Endothelial cell of umbilical vein (primary cell): ENCODE measurements at regions not wholly inside any gene's neighbourhood (a gene's known extent, or its start where the extent isn't known, plus 50 kb on each side); places are given as distances from the start of the nearest gene placed in this dataset.

Experiments
- BruUV-seq: library from RNA; stranded (reverse); fragments of 400-500 nt; replicated peaks from 2 replicates; lab custom pipeline; 2021; lab: Mats Ljungman, UMichigan
- CTCF ChIA-PET: fragments of 300-600, 350-600 bp; sonication (Branson Sonifier 250); formaldehyde crosslinking; loops from one replicate; lab custom pipeline; 2021; ENCODE audit warnings: antibody characterized with exemption, inconsistent platforms; lab: Charles Lee
- POLR2A ChIA-PET: fragments of 300-600, 350-600 bp; sonication (Branson Sonifier 250); formaldehyde crosslinking; loops from one replicate; lab custom pipeline; 2021; ENCODE audit warnings: antibody characterized with exemption, inconsistent platforms; lab: Charles Lee
- DNase-seq: peaks from one replicate; pipeline ENCODE4 v3.0.0-alpha.2; 2011; ENCODE audit warnings: low read depth, low spot score
- FAIRE-seq: peaks from 2 replicates; lab custom pipeline; 2011; peaks lifted over from hg19 to GRCh38; lab: Jason Lieb, UNC
- H2AFZ ChIP-seq: 2 replicates; pipeline ENCODE4 v1.6.0; 2012; ENCODE audit warnings: low read depth, low read length, control low read depth, inconsistent platforms
- H3K27ac ChIP-seq: 2 replicates; pipeline ENCODE4 v1.5.1; 2011; ENCODE audit warnings: low read depth, mild to moderate bottlenecking, control low read depth, low read length, moderate library complexity; ENCODE audit not compliant: insufficient read depth
- H3K27me3 ChIP-seq, 2 experiments: 2 replicates each; pipeline versions ENCODE4 v1.6.0 to v1.6.1; 2011; ENCODE audit warnings: low read length in 2 of 2, mixed read lengths in 1 of 2; ENCODE audit not compliant: control insufficient read depth in 2 of 2, insufficient read depth in 2 of 2
- H3K36me3 ChIP-seq, 2 experiments: 2 replicates in 1 of 2; 3 replicates in 1 of 2; pipeline ENCODE4 v1.5.1; 2011; ENCODE audit warnings: low read length in 2 of 2, mild to moderate bottlenecking in 1 of 2, moderate library complexity in 1 of 2; ENCODE audit not compliant: control insufficient read depth in 2 of 2, insufficient read depth in 2 of 2; ENCODE audit errors: extremely low read depth in 1 of 2
- H3K4me1 ChIP-seq: 3 replicates; pipeline ENCODE4 v1.5.1; 2011; ENCODE audit warnings: mild to moderate bottlenecking, low read length; ENCODE audit not compliant: control insufficient read depth, insufficient read depth; ENCODE audit errors: extremely low read depth
- H3K4me2 ChIP-seq: 2 replicates; pipeline ENCODE4 v1.6.1; 2011; ENCODE audit warnings: low read length, control low read depth, mixed read lengths; ENCODE audit not compliant: insufficient read depth
- H3K4me3 ChIP-seq, 3 experiments: fragments of 200-600 bp in 1 of 3; sonication (generic), shearing (Covaris generic) in 1 of 3; replicated peaks in 1 of 3; 2 replicates each; pipeline ENCODE4 v1.5.1; 2011 to 2016; ENCODE audit warnings: control low read depth in 3 of 3, low read length in 3 of 3, mild to moderate bottlenecking in 2 of 3, inconsistent platforms in 1 of 3, low read depth in 1 of 3, moderate library complexity in 1 of 3; ENCODE audit not compliant: insufficient read depth in 1 of 3
- H3K79me2 ChIP-seq: 2 replicates; pipeline ENCODE4 v1.6.0; 2012; ENCODE audit warnings: low read length, inconsistent platforms; ENCODE audit not compliant: control insufficient read depth, insufficient read depth
- H3K9ac ChIP-seq: replicated peaks from 2 replicates; pipeline ENCODE3; 2011; ENCODE audit warnings: low read length, control low read depth; ENCODE audit not compliant: insufficient read depth; ENCODE audit errors: extremely low read depth
- H3K9me1 ChIP-seq: replicated peaks from 3 replicates; pipeline ENCODE4 v1.6.0; 2011; ENCODE audit warnings: mild to moderate bottlenecking, low read length; ENCODE audit not compliant: control insufficient read depth, insufficient read depth; ENCODE audit errors: extremely low read depth
- H3K9me3 ChIP-seq: replicated peaks from 2 replicates; pipeline ENCODE4 v1.5.1; 2012; ENCODE audit warnings: low read length, inconsistent platforms; ENCODE audit not compliant: control insufficient read depth, insufficient read depth
- H4K20me1 ChIP-seq: replicated peaks from 2 replicates; pipeline ENCODE3; 2011; ENCODE audit warnings: mild to moderate bottlenecking, low read length; ENCODE audit not compliant: control insufficient read depth, insufficient read depth; ENCODE audit errors: extremely low read depth
- EZH2 ChIP-seq: IDR thresholded peaks from 2 replicates; pipeline ENCODE4 v1.6.1; 2012; ENCODE audit warnings: borderline replicate concordance, low read depth, mild to moderate bottlenecking, moderate library complexity, low read length, inconsistent platforms; ENCODE audit not compliant: severe bottlenecking
- FOS ChIP-seq: IDR thresholded peaks from 2 replicates; pipeline ENCODE4 v1.6.1; 2011; ENCODE audit warnings: mild to moderate bottlenecking, low read length, moderate library complexity, borderline replicate concordance; ENCODE audit not compliant: insufficient read depth
- GATA2 ChIP-seq: IDR thresholded peaks from 2 replicates; pipeline ENCODE4 v1.7.0; 2011; ENCODE audit warnings: low read depth, mild to moderate bottlenecking, moderate library complexity, mixed read lengths, low read length; ENCODE audit not compliant: insufficient read length, insufficient read depth
- JUN ChIP-seq: IDR thresholded peaks from 2 replicates; pipeline ENCODE4 v1.6.1; 2011; ENCODE audit warnings: borderline replicate concordance, low read depth; ENCODE audit not compliant: insufficient read length, insufficient read depth
- MYC ChIP-seq: IDR thresholded peaks from one replicate; pipeline ENCODE4 v1.6.1; 2011; ENCODE audit warnings: mild to moderate bottlenecking, low read depth, low read length
- POLR2A ChIP-seq: IDR thresholded peaks from 2 replicates; pipeline ENCODE4 v1.6.1; 2012; ENCODE audit warnings: low read depth, mild to moderate bottlenecking, control low read depth, low read length
- POLR2AphosphoS5 ChIP-seq: IDR thresholded peaks from 2 replicates; pipeline ENCODE4 v1.6.1; 2012; ENCODE audit warnings: low read depth, mild to moderate bottlenecking, control low read depth, low read length, moderate library complexity; ENCODE audit not compliant: insufficient read depth
- dilution Hi-C: fragments of 300-500 bp; cut with MboI; formaldehyde crosslinking; loops from one replicate; pipeline ENCODE4 v1.15.0; 2019; ENCODE audit warnings: low sequenced_read_pairs; ENCODE audit not compliant: extremely low pct_ligation_motif_present
- intact Hi-C: fragments of 100-400 bp; cut with micrococcal nuclease; formaldehyde crosslinking; loops from one replicate; pipeline ENCODE4 v1.10.0; 2022
- TF ChIP-seq, protein P1 (sequence below): IDR thresholded peaks from 2 replicates; pipeline ENCODE4 v1.6.1; 2011; ENCODE audit not compliant: insufficient read depth, insufficient read length
- TF ChIP-seq, protein P2 (sequence below), 2 donors: IDR thresholded peaks; 1 replicate in 1 of 2; 2 replicates in 1 of 2; pipeline ENCODE4 v1.5.1; 2011; ENCODE audit warnings: low read length in 2 of 2, mild to moderate bottlenecking in 2 of 2, moderate library complexity in 2 of 2, control low read depth in 1 of 2, inconsistent platforms in 1 of 2, low read depth in 1 of 2; ENCODE audit not compliant: insufficient read depth in 1 of 2; ENCODE audit errors: extremely low read depth in 1 of 2

DNA sequence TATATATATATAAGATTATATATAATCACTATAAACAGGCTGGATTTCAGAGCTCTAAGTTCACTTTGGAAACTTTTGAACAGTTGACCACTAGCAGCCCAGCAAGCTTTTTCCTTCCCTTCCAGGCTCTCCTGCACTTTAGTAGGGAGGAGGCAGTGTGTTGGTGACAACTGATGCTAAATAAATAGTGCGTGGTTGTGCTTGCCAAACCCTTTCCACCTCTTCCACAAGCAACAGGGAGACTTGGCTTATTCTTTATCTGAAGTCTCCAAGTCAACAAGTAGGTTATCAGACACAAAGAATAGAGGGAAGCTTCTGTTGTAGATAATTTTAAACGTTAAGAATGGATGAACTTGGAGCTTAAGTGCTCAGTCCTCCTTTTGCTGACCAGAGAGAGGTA lies 408.2 kb upstream of the HNRNPA3 start:
- H2AFZ ChIP-seq, result no peak overlapping the region
- DNase-seq, result no peak
- H3K27ac ChIP-seq, result no peak overlapping the region
- ChIA-PET CTCF (interaction anchor here (0.6 to 4.3 kb wide), 5 partner anchors 10 to 1185 kb away, joined by 3 to 33 read pairs (median 4); no protein-coding TSS in a partner anchor), POLR2A (no interaction called here)
- no peaks in the 10 kb centered on the region for H3K9me3 ChIP-seq
- dilution Hi-C loops, result no loop called here
- no peak overlapping the region for H3K4me3 ChIP-seq
- intact Hi-C loops, result no loop called here
- BruUV-seq, result no TSS peak
- TF ChIP-seq POLR2AphosphoS5 (no peak), FOS (no peak), MYC (no peak), EZH2 (no peak), GATA2 (no peak), JUN (no peak)
- TF ChIP-seq, protein P1, sequence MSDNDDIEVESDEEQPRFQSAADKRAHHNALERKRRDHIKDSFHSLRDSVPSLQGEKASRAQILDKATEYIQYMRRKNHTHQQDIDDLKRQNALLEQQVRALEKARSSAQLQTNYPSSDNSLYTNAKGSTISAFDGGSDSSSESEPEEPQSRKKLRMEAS, result no peak
- no peak overlapping the region for H3K9ac ChIP-seq
- peaks cover 0 to 1% of the 10 kb centered on the region in 2 experiments for H3K27me3 ChIP-seq
- no peaks in the 10 kb centered on the region for H3K36me3 ChIP-seq
- no peaks in the 10 kb centered on the region for H3K79me2 ChIP-seq
- H3K4me1 ChIP-seq, result no peaks in the 10 kb centered on the region
- no peak for FAIRE-seq
- no peaks in the 10 kb centered on the region for H3K9me1 ChIP-seq
- H4K20me1 ChIP-seq, result no peaks in the 10 kb centered on the region
- no peak overlapping the region for H3K4me2 ChIP-seq

DNA sequence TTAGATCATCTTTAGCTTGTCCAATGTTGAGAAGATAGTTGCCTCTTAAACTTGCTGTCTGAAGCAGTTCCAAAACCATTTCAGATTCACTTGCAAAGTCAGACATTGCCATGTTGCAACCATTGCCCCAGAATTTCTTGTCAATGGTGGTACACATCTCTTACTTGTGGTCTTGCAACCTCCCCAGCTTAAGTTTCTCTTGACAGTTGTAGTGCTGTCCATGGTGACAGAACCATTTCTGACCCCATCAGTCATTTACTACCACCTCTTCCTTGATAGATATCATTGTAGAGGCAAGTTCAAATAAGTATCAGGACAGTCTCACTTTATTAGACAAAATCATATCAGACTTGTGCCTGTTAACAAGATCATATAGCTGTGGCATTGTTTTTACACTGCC lies 407.2 kb upstream of the HNRNPA3 start:
- Histone ChIP-seq H3K4me3 (no peak overlapping the region), H3K4me2 (no peak overlapping the region), H3K27me3 (peaks cover 0 to 1% of the 10 kb centered on the region in 2 experiments), H3K4me1 (no peaks in the 10 kb centered on the region), H3K36me3 (no peaks in the 10 kb centered on the region), H2AFZ (no peak overlapping the region), H3K9ac (no peak overlapping the region), H3K9me3 (no peaks in the 10 kb centered on the region), H3K79me2 (no peaks in the 10 kb centered on the region), H3K9me1 (no peaks in the 10 kb centered on the region), H4K20me1 (no peaks in the 10 kb centered on the region), H3K27ac (no peak overlapping the region)
- FAIRE-seq (no peak), DNase-seq (no peak)
- CTCF ChIA-PET, result interaction anchor here (1.0 to 4.3 kb wide), 2 partner anchors 9 to 13 kb away, joined by 5 to 33 read pairs; no protein-coding TSS in a partner anchor
- no peak for TF ChIP-seq POLR2AphosphoS5
- TF ChIP-seq, protein P2, sequence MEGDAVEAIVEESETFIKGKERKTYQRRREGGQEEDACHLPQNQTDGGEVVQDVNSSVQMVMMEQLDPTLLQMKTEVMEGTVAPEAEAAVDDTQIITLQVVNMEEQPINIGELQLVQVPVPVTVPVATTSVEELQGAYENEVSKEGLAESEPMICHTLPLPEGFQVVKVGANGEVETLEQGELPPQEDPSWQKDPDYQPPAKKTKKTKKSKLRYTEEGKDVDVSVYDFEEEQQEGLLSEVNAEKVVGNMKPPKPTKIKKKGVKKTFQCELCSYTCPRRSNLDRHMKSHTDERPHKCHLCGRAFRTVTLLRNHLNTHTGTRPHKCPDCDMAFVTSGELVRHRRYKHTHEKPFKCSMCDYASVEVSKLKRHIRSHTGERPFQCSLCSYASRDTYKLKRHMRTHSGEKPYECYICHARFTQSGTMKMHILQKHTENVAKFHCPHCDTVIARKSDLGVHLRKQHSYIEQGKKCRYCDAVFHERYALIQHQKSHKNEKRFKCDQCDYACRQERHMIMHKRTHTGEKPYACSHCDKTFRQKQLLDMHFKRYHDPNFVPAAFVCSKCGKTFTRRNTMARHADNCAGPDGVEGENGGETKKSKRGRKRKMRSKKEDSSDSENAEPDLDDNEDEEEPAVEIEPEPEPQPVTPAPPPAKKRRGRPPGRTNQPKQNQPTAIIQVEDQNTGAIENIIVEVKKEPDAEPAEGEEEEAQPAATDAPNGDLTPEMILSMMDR (IDR thresholded peaks at IDR 0.05; ENCODE audit: extremely low read depth in 1 of 2, insufficient read depth in 1 of 2, low read depth in 1 of 2, low read length in 2 of 2), result no peak
- no peak for TF ChIP-seq GATA2
- no peak for TF ChIP-seq POLR2A
- TF ChIP-seq, protein P1, result no peak
- no peak for TF ChIP-seq FOS
- no peak for TF ChIP-seq JUN
- TF ChIP-seq EZH2, result no peak
- TF ChIP-seq MYC, result no peak
- dilution Hi-C loops (no loop called here), intact Hi-C loops (no loop called here)
- no TSS peak for BruUV-seq
- POLR2A ChIA-PET, result no interaction called here
